GM12892 (cell line): ENCODE measurements at regions not wholly inside any gene's neighbourhood (a gene's known extent, or its start where the extent isn't known, plus 50 kb on each side); places are given as distances from the start of the nearest gene placed in this dataset.

Source experiments
- POLR2A ChIP-seq: IDR thresholded peaks from 2 replicates; pipeline ENCODE4 v1.6.1; 2011; ENCODE audit warnings: low read depth, low read length, control low read depth
- POLR2AphosphoS5 ChIP-seq: IDR thresholded peaks from 2 replicates; pipeline ENCODE4 v1.6.1; 2011; ENCODE audit warnings: low read depth, low read length, control low read depth
- TAF1 ChIP-seq: IDR thresholded peaks from 2 replicates; pipeline ENCODE4 v1.6.1; 2011; ENCODE audit warnings: low read depth, mild to moderate bottlenecking, control low read depth, low read length, borderline replicate concordance

GRCh38 chr5:82993416-82993815 lies 83.8 kb downstream of the TMEM167A start:
- TF ChIP-seq POLR2A (no peak), POLR2AphosphoS5 (no peak), TAF1 (no peak)
